Endothelial cell of umbilical vein (primary cell): ENCODE measurements at regions not wholly inside any gene's neighbourhood (a gene's known extent, or its start where the extent isn't known, plus 50 kb on each side); places are given as distances from the start of the nearest gene placed in this dataset.

Source experiments
- BruUV-seq: library from RNA; stranded (reverse); fragments of 400-500 nt; replicated peaks from 2 replicates; lab custom pipeline; 2021; lab: Mats Ljungman, UMichigan
- CTCF ChIA-PET: fragments of 300-600, 350-600 bp; sonication (Branson Sonifier 250); formaldehyde crosslinking; loops from one replicate; lab custom pipeline; 2021; ENCODE audit warnings: antibody characterized with exemption, inconsistent platforms; lab: Charles Lee
- POLR2A ChIA-PET: fragments of 300-600, 350-600 bp; sonication (Branson Sonifier 250); formaldehyde crosslinking; loops from one replicate; lab custom pipeline; 2021; ENCODE audit warnings: antibody characterized with exemption, inconsistent platforms; lab: Charles Lee
- DNase-seq: peaks from one replicate; pipeline ENCODE4 v3.0.0-alpha.2; 2011; ENCODE audit warnings: low read depth, low spot score
- FAIRE-seq: peaks from 2 replicates; lab custom pipeline; 2011; peaks lifted over from hg19 to GRCh38; lab: Jason Lieb, UNC
- H2AFZ ChIP-seq: 2 replicates; pipeline ENCODE4 v1.6.0; 2012; ENCODE audit warnings: low read depth, low read length, control low read depth, inconsistent platforms
- H3K27ac ChIP-seq: 2 replicates; pipeline ENCODE4 v1.5.1; 2011; ENCODE audit warnings: low read depth, mild to moderate bottlenecking, control low read depth, low read length, moderate library complexity; ENCODE audit not compliant: insufficient read depth
- H3K27me3 ChIP-seq, 2 experiments: 2 replicates each; pipeline versions ENCODE4 v1.6.0 to v1.6.1; 2011; ENCODE audit warnings: low read length in 2 of 2, mixed read lengths in 1 of 2; ENCODE audit not compliant: control insufficient read depth in 2 of 2, insufficient read depth in 2 of 2
- H3K36me3 ChIP-seq, 2 experiments: 2 replicates in 1 of 2; 3 replicates in 1 of 2; pipeline ENCODE4 v1.5.1; 2011; ENCODE audit warnings: low read length in 2 of 2, mild to moderate bottlenecking in 1 of 2, moderate library complexity in 1 of 2; ENCODE audit not compliant: control insufficient read depth in 2 of 2, insufficient read depth in 2 of 2; ENCODE audit errors: extremely low read depth in 1 of 2
- H3K4me1 ChIP-seq: 3 replicates; pipeline ENCODE4 v1.5.1; 2011; ENCODE audit warnings: mild to moderate bottlenecking, low read length; ENCODE audit not compliant: control insufficient read depth, insufficient read depth; ENCODE audit errors: extremely low read depth
- H3K4me2 ChIP-seq: 2 replicates; pipeline ENCODE4 v1.6.1; 2011; ENCODE audit warnings: low read length, control low read depth, mixed read lengths; ENCODE audit not compliant: insufficient read depth
- H3K4me3 ChIP-seq, 3 experiments: fragments of 200-600 bp in 1 of 3; sonication (generic), shearing (Covaris generic) in 1 of 3; replicated peaks in 1 of 3; 2 replicates each; pipeline ENCODE4 v1.5.1; 2011 to 2016; ENCODE audit warnings: control low read depth in 3 of 3, low read length in 3 of 3, mild to moderate bottlenecking in 2 of 3, inconsistent platforms in 1 of 3, low read depth in 1 of 3, moderate library complexity in 1 of 3; ENCODE audit not compliant: insufficient read depth in 1 of 3
- H3K79me2 ChIP-seq: 2 replicates; pipeline ENCODE4 v1.6.0; 2012; ENCODE audit warnings: low read length, inconsistent platforms; ENCODE audit not compliant: control insufficient read depth, insufficient read depth
- H3K9ac ChIP-seq: replicated peaks from 2 replicates; pipeline ENCODE3; 2011; ENCODE audit warnings: low read length, control low read depth; ENCODE audit not compliant: insufficient read depth; ENCODE audit errors: extremely low read depth
- H3K9me1 ChIP-seq: replicated peaks from 3 replicates; pipeline ENCODE4 v1.6.0; 2011; ENCODE audit warnings: mild to moderate bottlenecking, low read length; ENCODE audit not compliant: control insufficient read depth, insufficient read depth; ENCODE audit errors: extremely low read depth
- H3K9me3 ChIP-seq: replicated peaks from 2 replicates; pipeline ENCODE4 v1.5.1; 2012; ENCODE audit warnings: low read length, inconsistent platforms; ENCODE audit not compliant: control insufficient read depth, insufficient read depth
- H4K20me1 ChIP-seq: replicated peaks from 2 replicates; pipeline ENCODE3; 2011; ENCODE audit warnings: mild to moderate bottlenecking, low read length; ENCODE audit not compliant: control insufficient read depth, insufficient read depth; ENCODE audit errors: extremely low read depth
- CTCF ChIP-seq, 2 donors: IDR thresholded peaks; 1 replicate in 1 of 2; 2 replicates in 1 of 2; pipeline ENCODE4 v1.5.1; 2011; ENCODE audit warnings: low read length in 2 of 2, mild to moderate bottlenecking in 2 of 2, moderate library complexity in 2 of 2, control low read depth in 1 of 2, inconsistent platforms in 1 of 2, low read depth in 1 of 2; ENCODE audit not compliant: insufficient read depth in 1 of 2; ENCODE audit errors: extremely low read depth in 1 of 2
- EZH2 ChIP-seq: IDR thresholded peaks from 2 replicates; pipeline ENCODE4 v1.6.1; 2012; ENCODE audit warnings: borderline replicate concordance, low read depth, mild to moderate bottlenecking, moderate library complexity, low read length, inconsistent platforms; ENCODE audit not compliant: severe bottlenecking
- FOS ChIP-seq: IDR thresholded peaks from 2 replicates; pipeline ENCODE4 v1.6.1; 2011; ENCODE audit warnings: mild to moderate bottlenecking, low read length, moderate library complexity, borderline replicate concordance; ENCODE audit not compliant: insufficient read depth
- GATA2 ChIP-seq: IDR thresholded peaks from 2 replicates; pipeline ENCODE4 v1.7.0; 2011; ENCODE audit warnings: low read depth, mild to moderate bottlenecking, moderate library complexity, mixed read lengths, low read length; ENCODE audit not compliant: insufficient read length, insufficient read depth
- JUN ChIP-seq: IDR thresholded peaks from 2 replicates; pipeline ENCODE4 v1.6.1; 2011; ENCODE audit warnings: borderline replicate concordance, low read depth; ENCODE audit not compliant: insufficient read length, insufficient read depth
- MAX ChIP-seq: IDR thresholded peaks from 2 replicates; pipeline ENCODE4 v1.6.1; 2011; ENCODE audit not compliant: insufficient read depth, insufficient read length
- MYC ChIP-seq: IDR thresholded peaks from one replicate; pipeline ENCODE4 v1.6.1; 2011; ENCODE audit warnings: mild to moderate bottlenecking, low read depth, low read length
- POLR2A ChIP-seq: IDR thresholded peaks from 2 replicates; pipeline ENCODE4 v1.6.1; 2012; ENCODE audit warnings: low read depth, mild to moderate bottlenecking, control low read depth, low read length
- POLR2AphosphoS5 ChIP-seq: IDR thresholded peaks from 2 replicates; pipeline ENCODE4 v1.6.1; 2012; ENCODE audit warnings: low read depth, mild to moderate bottlenecking, control low read depth, low read length, moderate library complexity; ENCODE audit not compliant: insufficient read depth
- dilution Hi-C: fragments of 300-500 bp; cut with MboI; formaldehyde crosslinking; loops from one replicate; pipeline ENCODE4 v1.15.0; 2019; ENCODE audit warnings: low sequenced_read_pairs; ENCODE audit not compliant: extremely low pct_ligation_motif_present
- intact Hi-C: fragments of 100-400 bp; cut with micrococcal nuclease; formaldehyde crosslinking; loops from one replicate; pipeline ENCODE4 v1.10.0; 2022

GRCh38 chr3:176926688-176927087, 270.6 kb downstream of the TBL1XR1 start:
- dilution Hi-C loops = no loop called here
- Histone ChIP-seq H3K36me3 (no peaks in the 10 kb centered on the region), H3K4me3 (no peak overlapping the region), H3K9ac (no peak overlapping the region), H3K9me3 (no peaks in the 10 kb centered on the region), H3K9me1 (no peaks in the 10 kb centered on the region), H3K27ac (no peak overlapping the region), H4K20me1 (no peaks in the 10 kb centered on the region), H3K27me3 (peaks cover 2 to 4% of the 10 kb centered on the region in 2 experiments), H3K79me2 (no peaks in the 10 kb centered on the region), H2AFZ (no peak overlapping the region), H3K4me2 (no peak overlapping the region), H3K4me1 (no peaks in the 10 kb centered on the region)
- TF ChIP-seq CTCF (IDR thresholded peaks at IDR 0.05; ENCODE audit: extremely low read depth in 1 of 2, insufficient read depth in 1 of 2, low read depth in 1 of 2, low read length in 2 of 2) = no peak
- TF ChIP-seq FOS = no peak
- TF ChIP-seq POLR2A = no peak
- TF ChIP-seq JUN = no peak
- no peak for TF ChIP-seq EZH2
- no peak for TF ChIP-seq MAX
- no peak for TF ChIP-seq POLR2AphosphoS5
- no peak for TF ChIP-seq MYC
- no peak for TF ChIP-seq GATA2
- no TSS peak for BruUV-seq
- FAIRE-seq = no peak
- POLR2A ChIA-PET = no interaction called here
- DNase-seq = no peak
- intact Hi-C loops = no loop called here
- CTCF ChIA-PET = no interaction called here
